H9 (cell line): ENCODE measurements at regions not wholly inside any gene's neighbourhood (a gene's known extent, or its start where the extent isn't known, plus 50 kb on each side); places are given as distances from the start of the nearest gene placed in this dataset.

Experiments
- DNase-seq: peaks from one replicate; pipeline ENCODE4 v3.0.0-alpha.2; 2017
- H2AFZ ChIP-seq: one replicate; pipeline ENCODE4 v1.6.1; 2013; ENCODE audit warnings: mild to moderate bottlenecking, low read length, control low read depth, moderate library complexity
- H2AK5ac ChIP-seq: 2 replicates; pipeline ENCODE4 v1.6.1; 2013; ENCODE audit warnings: low read length, control low read depth, mixed read lengths; ENCODE audit not compliant: insufficient read length
- H2BK120ac ChIP-seq: one replicate; pipeline ENCODE4 v1.6.1; 2013; ENCODE audit warnings: low read depth, mild to moderate bottlenecking, low read length, control low read depth, inconsistent platforms; ENCODE audit not compliant: poor library complexity, severe bottlenecking
- H2BK12ac ChIP-seq: 2 replicates; pipeline ENCODE4 v1.6.1; 2013; ENCODE audit warnings: low read length, control low read depth, mixed read lengths, low read depth; ENCODE audit not compliant: insufficient read length
- H2BK15ac ChIP-seq: 2 replicates; pipeline ENCODE4 v1.6.1; 2013; ENCODE audit warnings: low read depth, low read length, control low read depth
- H2BK20ac ChIP-seq: one replicate; pipeline ENCODE4 v1.6.1; 2013; ENCODE audit warnings: low read depth, mild to moderate bottlenecking, low read length, control low read depth, inconsistent platforms; ENCODE audit not compliant: poor library complexity, severe bottlenecking
- H2BK5ac ChIP-seq: 2 replicates; pipeline ENCODE4 v1.6.1; 2013; ENCODE audit warnings: low read length, control low read depth, mixed read lengths; ENCODE audit not compliant: insufficient read length
- H3K14ac ChIP-seq: 2 replicates; pipeline ENCODE4 v1.6.1; 2013; ENCODE audit warnings: low read length, control low read depth; ENCODE audit not compliant: insufficient read depth
- H3K18ac ChIP-seq: 2 replicates; pipeline ENCODE4 v1.6.1; 2013; ENCODE audit warnings: low read depth, mild to moderate bottlenecking, mixed read lengths, low read length, control low read depth; ENCODE audit not compliant: insufficient read length
- H3K23ac ChIP-seq: 2 replicates; pipeline ENCODE4 v1.6.1; 2013; ENCODE audit warnings: low read length, control low read depth, mixed read lengths, low read depth; ENCODE audit not compliant: insufficient read length
- H3K23me2 ChIP-seq: 2 replicates; pipeline ENCODE4 v1.6.1; 2013; ENCODE audit warnings: low read depth, mild to moderate bottlenecking, mixed read lengths, low read length, control low read depth; ENCODE audit not compliant: insufficient read length, poor library complexity, severe bottlenecking
- H3K27ac ChIP-seq: 2 replicates; pipeline ENCODE4 v1.5.1; 2013; ENCODE audit warnings: low read length, control low read depth, mixed read lengths, low read depth; ENCODE audit not compliant: insufficient read length
- H3K27me3 ChIP-seq: 2 replicates; pipeline ENCODE4 v1.6.1; 2013; ENCODE audit warnings: low read length, control low read depth, inconsistent platforms; ENCODE audit not compliant: insufficient read depth
- H3K4ac ChIP-seq: 2 replicates; pipeline ENCODE4 v1.6.1; 2013; ENCODE audit warnings: low read depth, mild to moderate bottlenecking, control low read depth, inconsistent platforms, low read length, moderate library complexity
- H3K4me1 ChIP-seq: 2 replicates; pipeline ENCODE4 v1.6.1; 2013; ENCODE audit warnings: low read length, control low read depth, inconsistent platforms; ENCODE audit not compliant: insufficient read depth
- H3K4me2 ChIP-seq: 2 replicates; pipeline ENCODE4 v1.6.1; 2013; ENCODE audit warnings: low read length, control low read depth, mixed read lengths; ENCODE audit not compliant: insufficient read length, insufficient read depth
- H3K56ac ChIP-seq: 2 replicates; pipeline ENCODE4 v1.6.1; 2013; ENCODE audit warnings: low read depth, mild to moderate bottlenecking, mixed read lengths, low read length, control low read depth; ENCODE audit not compliant: insufficient read length
- H3K79me1 ChIP-seq: 2 replicates; pipeline ENCODE4 v1.6.1; 2013; ENCODE audit warnings: low read depth, mild to moderate bottlenecking, moderate library complexity, low read length, control low read depth, inconsistent platforms; ENCODE audit not compliant: insufficient read depth, poor library complexity, severe bottlenecking
- H3K79me2 ChIP-seq: 2 replicates; pipeline ENCODE4 v1.6.1; 2013; ENCODE audit warnings: low read length, control low read depth, inconsistent platforms; ENCODE audit not compliant: insufficient read depth
- H3K9ac ChIP-seq: 2 replicates; pipeline ENCODE4 v1.6.1; 2013; ENCODE audit warnings: low read length, control low read depth, mixed read lengths; ENCODE audit not compliant: insufficient read length; ENCODE audit errors: extremely low read depth
- H3K9me3 ChIP-seq: one replicate; pipeline ENCODE4 v1.6.1; 2013; ENCODE audit warnings: low read depth, low read length, inconsistent platforms; ENCODE audit not compliant: control insufficient read depth
- H3T11ph ChIP-seq: one replicate; pipeline ENCODE4 v1.6.1; 2013; ENCODE audit warnings: mild to moderate bottlenecking, low read length, control low read depth, inconsistent platforms
- H4K20me1 ChIP-seq: one replicate; pipeline ENCODE4 v1.6.1; 2013; ENCODE audit not compliant: control insufficient read depth, insufficient read length, insufficient read depth
- H4K5ac ChIP-seq: 2 replicates; pipeline ENCODE4 v1.6.1; 2013; ENCODE audit warnings: low read depth, mild to moderate bottlenecking, mixed read lengths, low read length, control low read depth; ENCODE audit not compliant: insufficient read length
- H4K8ac ChIP-seq: replicated peaks from 2 replicates; pipeline ENCODE4 v1.6.1; 2013; ENCODE audit warnings: low read length, control low read depth, mixed read lengths, low read depth; ENCODE audit not compliant: insufficient read length
- H4K91ac ChIP-seq: 2 replicates; pipeline ENCODE4 v1.6.1; 2013; ENCODE audit warnings: low read depth, mild to moderate bottlenecking, moderate library complexity, mixed read lengths, low read length, control low read depth; ENCODE audit not compliant: insufficient read length
- H3K27ac Mint-ChIP-seq, 3 experiments: 2 replicates in 2 of 3; 3 replicates in 1 of 3; pipeline ENCODE4 v1.8.0; 2020 to 2021; ENCODE audit warnings: mixed read lengths in 3 of 3, mild to moderate bottlenecking in 1 of 3, moderate library complexity in 1 of 3
- H3K27me3 Mint-ChIP-seq: 2 replicates; pipeline ENCODE4 v1.8.0; 2021; ENCODE audit warnings: low read depth, mild to moderate bottlenecking, moderate library complexity, mixed read lengths
- H3K36me3 Mint-ChIP-seq, 3 experiments: 2 replicates in 2 of 3; 3 replicates in 1 of 3; pipeline ENCODE4 v1.8.0; 2020 to 2021; ENCODE audit warnings: low read depth in 3 of 3, mixed read lengths in 3 of 3; ENCODE audit not compliant: insufficient read depth in 1 of 3
- H3K4me1 Mint-ChIP-seq, 2 experiments: 2 replicates each; pipeline ENCODE4 v1.8.0; 2020; ENCODE audit warnings: mixed read lengths in 2 of 2
- H3K4me3 Mint-ChIP-seq, 2 experiments: 2 replicates in 1 of 2; 3 replicates in 1 of 2; pipeline ENCODE4 v1.8.0; 2020 to 2021; ENCODE audit warnings: mild to moderate bottlenecking in 2 of 2, mixed read lengths in 2 of 2, moderate library complexity in 1 of 2
- H3K9me3 Mint-ChIP-seq, 2 experiments: 2 replicates in 1 of 2; 3 replicates in 1 of 2; pipeline ENCODE4 v1.8.0; 2020; ENCODE audit warnings: mild to moderate bottlenecking in 2 of 2, mixed read lengths in 2 of 2, moderate library complexity in 1 of 2
- CTCF ChIP-seq: fragments of 200-600 bp; sonication (generic); conservative IDR thresholded peaks from 3 replicates; pipeline ENCODE4 v1.8.0; 2021; ENCODE audit warnings: antibody characterized with exemption, mild to moderate bottlenecking
- WGBS: extraction: QIAGEN DNeasy Blood & Tissue Kit; methylation state at CpG from one replicate; pipeline ENCODE4 v1.1.7; 2013; ENCODE audit warnings: missing lambda C conversion rate, low lambda C conversion rate, mixed read lengths; ENCODE audit not compliant: insufficient read length; ENCODE audit errors: extremely low coverage; 5-methylcytosine and 5-hydroxymethylcytosine counted together

GRCh38 chr20:52493171-52493721 is 301.7 kb upstream of the ZFP64 start:
- H4K8ac ChIP-seq: no peak overlapping the region
- no peak overlapping the region for H3K14ac ChIP-seq
- no peak overlapping the region for H2BK12ac ChIP-seq
- H3K23me2 ChIP-seq: no peaks in the 10 kb centered on the region
- no peaks in the 10 kb centered on the region for H3K4me1 ChIP-seq
- Mint-ChIP-seq H3K36me3 (no peaks in the 10 kb centered on the region), H3K4me1 (no peaks in the 10 kb centered on the region), H3K9me3 (no peaks in the 10 kb centered on the region), H3K27me3 (no peaks in the 10 kb centered on the region), H3K4me3 (no peak overlapping the region), H3K27ac (no peak overlapping the region)
- no peak overlapping the region for H3K56ac ChIP-seq
- TF ChIP-seq CTCF: no peak
- H2BK120ac ChIP-seq: no peak overlapping the region
- H3K79me2 ChIP-seq: no peaks in the 10 kb centered on the region
- 0 out of 2 replicates have a peak overlapping the region, but pooled peaks have one; percentile 68 for H2BK15ac ChIP-seq
- no peak overlapping the region for H3K18ac ChIP-seq
- no peak overlapping the region for H3T11ph ChIP-seq
- no peak overlapping the region for H4K91ac ChIP-seq
- H4K5ac ChIP-seq: no peak overlapping the region
- no peak overlapping the region for H2BK20ac ChIP-seq
- no peak overlapping the region for H3K4ac ChIP-seq
- no peak overlapping the region for H2AFZ ChIP-seq
- no peak overlapping the region for H3K9ac ChIP-seq
- no peaks in the 10 kb centered on the region for H3K27me3 ChIP-seq
- no peaks in the 10 kb centered on the region for H4K20me1 ChIP-seq
- WGBS: no CpG with 5 or more reads among the region's 9 CpGs
- no peaks in the 10 kb centered on the region for H3K9me3 ChIP-seq
- H3K79me1 ChIP-seq: no peaks in the 10 kb centered on the region
- H3K27ac ChIP-seq: no peak overlapping the region
- no peak overlapping the region for H2BK5ac ChIP-seq
- DNase-seq: no peak
- H3K4me2 ChIP-seq: no peak overlapping the region
- H3K23ac ChIP-seq: no peak overlapping the region
- no peak overlapping the region for H2AK5ac ChIP-seq
